Trophoblast cell (in vitro differentiated cells and primary cell): ENCODE measurements at regions not wholly inside any gene's neighbourhood (a gene's known extent, or its start where the extent isn't known, plus 50 kb on each side); places are given as distances from the start of the nearest gene placed in this dataset.

Source experiments
- DNase-seq, 2 donors: peaks; one replicate each; pipeline ENCODE4 v3.0.0-alpha.2; 2016
- H2AFZ ChIP-seq: 2 replicates; pipeline ENCODE4 v1.6.1; 2013; ENCODE audit warnings: low read length, moderate library complexity, mild to moderate bottlenecking; ENCODE audit not compliant: insufficient read depth, poor library complexity
- H2AK5ac ChIP-seq: 2 replicates; pipeline ENCODE4 v1.6.1; 2013; ENCODE audit warnings: mild to moderate bottlenecking, low read length
- H2BK120ac ChIP-seq: 2 replicates; pipeline ENCODE4 v1.6.1; 2013; ENCODE audit warnings: low read length, mild to moderate bottlenecking, moderate library complexity; ENCODE audit not compliant: insufficient read depth, poor library complexity
- H2BK12ac ChIP-seq: 2 replicates; pipeline ENCODE4 v1.6.1; 2013; ENCODE audit warnings: mild to moderate bottlenecking, low read length, moderate library complexity
- H2BK5ac ChIP-seq: 2 replicates; pipeline ENCODE4 v1.6.1; 2013; ENCODE audit warnings: low read length, low read depth, moderate library complexity, mild to moderate bottlenecking; ENCODE audit not compliant: poor library complexity
- H3K14ac ChIP-seq: 2 replicates; pipeline ENCODE4 v1.6.1; 2013; ENCODE audit warnings: mild to moderate bottlenecking, low read length
- H3K18ac ChIP-seq: 2 replicates; pipeline ENCODE4 v1.6.1; 2013; ENCODE audit warnings: mild to moderate bottlenecking, low read length
- H3K23ac ChIP-seq: 2 replicates; pipeline ENCODE4 v1.6.1; 2013; ENCODE audit warnings: low read length
- H3K27ac ChIP-seq: 2 replicates; pipeline ENCODE4 v1.5.1; 2013; ENCODE audit warnings: low read depth, mild to moderate bottlenecking, inconsistent platforms, low read length, moderate library complexity
- H3K27me3 ChIP-seq: 2 replicates; pipeline ENCODE4 v1.6.1; 2013; ENCODE audit warnings: inconsistent platforms, mild to moderate bottlenecking, low read length, moderate library complexity; ENCODE audit not compliant: insufficient read depth
- H3K36me3 ChIP-seq, 2 experiments: 1 replicate in 1 of 2; 2 replicates in 1 of 2; pipeline ENCODE4 v1.6.1; 2013; ENCODE audit warnings: low read length in 2 of 2, mild to moderate bottlenecking in 2 of 2, moderate library complexity in 1 of 2; ENCODE audit not compliant: insufficient read depth in 2 of 2, control insufficient read depth in 1 of 2
- H3K4ac ChIP-seq: 2 replicates; pipeline ENCODE4 v1.6.1; 2013; ENCODE audit warnings: low read depth, mild to moderate bottlenecking, low read length, moderate library complexity
- H3K4me1 ChIP-seq, 2 experiments: 1 replicate in 1 of 2; 2 replicates in 1 of 2; pipeline ENCODE4 v1.6.1; 2013; ENCODE audit warnings: low read length in 2 of 2, mild to moderate bottlenecking in 2 of 2, moderate library complexity in 1 of 2; ENCODE audit not compliant: insufficient read depth in 2 of 2, control insufficient read depth in 1 of 2
- H3K4me2 ChIP-seq: 2 replicates; pipeline ENCODE4 v1.6.1; 2013; ENCODE audit warnings: inconsistent platforms, mild to moderate bottlenecking, low read length, moderate library complexity
- H3K4me3 ChIP-seq: 2 replicates; pipeline ENCODE4 v1.5.1; 2013; ENCODE audit warnings: mild to moderate bottlenecking, low read depth, low read length, inconsistent platforms
- H3K79me1 ChIP-seq: one replicate; pipeline ENCODE4 v1.6.1; 2013; ENCODE audit warnings: low read length
- H3K79me2 ChIP-seq: 2 replicates; pipeline ENCODE4 v1.6.1; 2013; ENCODE audit warnings: low read length, mild to moderate bottlenecking; ENCODE audit not compliant: control insufficient read depth, insufficient read depth, poor library complexity
- H3K9ac ChIP-seq: 2 replicates; pipeline ENCODE4 v1.6.1; 2013; ENCODE audit warnings: mild to moderate bottlenecking, low read length
- H3K9me3 ChIP-seq: 2 replicates; pipeline ENCODE4 v1.6.1; 2013; ENCODE audit warnings: low read depth, mild to moderate bottlenecking, control low read depth, inconsistent platforms, low read length; ENCODE audit not compliant: insufficient read depth
- H4K12ac ChIP-seq: 2 replicates; pipeline ENCODE4 v1.6.1; 2013; ENCODE audit warnings: low read depth, mild to moderate bottlenecking, low read length, moderate library complexity
- H4K8ac ChIP-seq: 2 replicates; pipeline ENCODE4 v1.6.1; 2013; ENCODE audit warnings: low read depth, mild to moderate bottlenecking, low read length, moderate library complexity
- H4K91ac ChIP-seq: one replicate; pipeline ENCODE4 v1.6.1; 2013; ENCODE audit warnings: low read depth, mild to moderate bottlenecking, low read length, moderate library complexity
- WGBS: extraction: QIAGEN DNeasy Blood & Tissue Kit; methylation state at CpG from one replicate; pipeline ENCODE4 v1.1.7; 2013; ENCODE audit warnings: missing lambda C conversion rate; ENCODE audit not compliant: insufficient read length, insufficient coverage; ENCODE audit errors: extremely low coverage; 5-methylcytosine and 5-hydroxymethylcytosine counted together

DNA sequence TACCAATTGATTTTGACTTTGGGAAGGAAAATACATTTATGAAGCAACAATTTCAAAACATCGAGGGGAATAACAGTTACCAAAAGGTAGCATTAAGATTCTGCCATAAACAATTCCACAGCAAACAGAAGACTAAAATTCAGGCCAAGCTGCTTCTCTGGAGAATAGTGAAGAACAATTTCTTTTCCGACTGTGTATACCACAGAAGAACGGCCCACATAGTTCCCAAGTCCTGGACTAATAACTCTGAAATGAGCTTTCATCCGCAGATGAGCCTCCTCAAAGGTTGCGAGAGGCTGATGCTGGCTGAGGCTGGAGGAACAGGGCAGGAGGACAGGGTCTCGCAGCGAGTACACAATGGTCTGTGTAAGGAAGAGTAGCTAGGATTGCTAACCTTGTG is 278.9 kb upstream of the TCF4 start:
- Histone ChIP-seq H3K79me2 (no peaks in the 10 kb centered on the region), H4K91ac (no peak overlapping the region), H3K27me3 (no peaks in the 10 kb centered on the region), H2BK120ac (no peak overlapping the region), H3K4me2 (no peak overlapping the region), H3K23ac (no peak overlapping the region), H3K9ac (no peak overlapping the region), H4K8ac (no peak overlapping the region), H3K27ac (no peak overlapping the region), H3K36me3 (no peaks in the 10 kb centered on the region), H2AK5ac (no peak overlapping the region), H3K9me3 (no peaks in the 10 kb centered on the region), H3K4me3 (no peak overlapping the region), H2BK5ac (no peak overlapping the region), H3K4me1 (no peaks in the 10 kb centered on the region), H2BK12ac (no peak overlapping the region), H3K18ac (no peak overlapping the region), H4K12ac (no peak overlapping the region), H2AFZ (no peak overlapping the region), H3K4ac (no peak overlapping the region), H3K14ac (no peak overlapping the region), H3K79me1 (no peaks in the 10 kb centered on the region)
- DNase-seq, result no peak
- whole genome bisulfite sequencing, result no CpG with 5 or more reads among the region's 7 CpGs

DNA sequence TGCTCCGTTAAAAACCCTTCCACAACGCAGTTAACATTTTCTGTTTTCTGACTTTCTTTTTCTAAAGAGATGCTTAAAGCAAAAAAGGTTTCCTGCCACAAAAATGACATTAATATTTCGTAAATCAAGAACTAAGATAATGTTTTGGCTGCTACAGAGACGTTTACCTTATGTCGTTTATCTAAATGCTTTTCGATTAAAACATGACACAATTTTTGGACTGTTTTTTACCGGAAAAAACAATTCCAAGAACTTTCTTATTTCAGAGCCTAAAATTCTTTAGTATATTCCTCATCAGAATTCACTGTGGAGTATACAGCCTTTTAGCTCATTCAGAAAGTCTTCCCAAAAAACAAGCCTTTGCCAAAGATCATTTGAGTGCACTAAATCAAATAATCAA is 278.0 kb upstream of the TCF4 start:
- H2AK5ac ChIP-seq, result no peak overlapping the region
- no peak overlapping the region for H4K12ac ChIP-seq
- H3K23ac ChIP-seq, result no peak overlapping the region
- H3K4ac ChIP-seq, result no peak overlapping the region
- H3K4me1 ChIP-seq, result peaks cover 0 to 4% of the 10 kb centered on the region in 2 experiments
- H3K4me2 ChIP-seq, result no peak overlapping the region
- no peaks in the 10 kb centered on the region for H3K79me2 ChIP-seq
- no peak overlapping the region for H4K8ac ChIP-seq
- no peak for DNase-seq
- H3K18ac ChIP-seq, result no peak overlapping the region
- H3K79me1 ChIP-seq, result no peaks in the 10 kb centered on the region
- H2BK120ac ChIP-seq, result no peak overlapping the region
- no peak overlapping the region for H3K4me3 ChIP-seq
- H3K27me3 ChIP-seq, result no peaks in the 10 kb centered on the region
- H2BK5ac ChIP-seq, result no peak overlapping the region
- no peaks in the 10 kb centered on the region for H3K9me3 ChIP-seq
- H2BK12ac ChIP-seq, result no peak overlapping the region
- no peak overlapping the region for H3K27ac ChIP-seq
- no peak overlapping the region for H3K14ac ChIP-seq
- H4K91ac ChIP-seq, result no peak overlapping the region
- no peaks in the 10 kb centered on the region for H3K36me3 ChIP-seq
- no CpG with 5 or more reads among the region's 7 CpGs for WGBS
- H2AFZ ChIP-seq, result no peak overlapping the region
- no peak overlapping the region for H3K9ac ChIP-seq

DNA sequence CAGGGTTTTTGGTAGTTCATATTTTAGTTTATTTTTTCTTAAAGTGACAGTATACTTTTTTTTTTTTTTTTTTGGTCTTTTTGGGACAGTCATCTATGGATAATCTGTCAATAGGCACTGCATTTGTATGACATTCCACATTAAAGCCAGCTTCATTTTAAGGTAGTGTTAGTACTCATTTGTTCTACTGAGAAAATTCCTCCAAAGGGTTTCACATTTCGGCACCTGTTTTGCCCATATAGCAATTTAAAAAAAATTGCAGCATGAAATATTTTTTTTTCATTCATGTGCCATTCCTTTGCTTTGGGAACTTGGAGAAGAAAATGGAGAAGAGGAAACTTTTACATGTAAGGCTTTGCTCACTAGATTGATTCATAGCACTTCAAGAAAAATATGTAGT is 276.3 kb upstream of the TCF4 start:
- no peak for DNase-seq
- peaks cover 1% of the 10 kb centered on the region for H3K79me1 ChIP-seq
- H3K9ac ChIP-seq, result no peak overlapping the region
- no peak overlapping the region for H3K4me2 ChIP-seq
- no peaks in the 10 kb centered on the region for H3K9me3 ChIP-seq
- no peak overlapping the region for H3K23ac ChIP-seq
- H2BK5ac ChIP-seq, result no peak overlapping the region
- H3K27me3 ChIP-seq, result no peaks in the 10 kb centered on the region
- H2BK120ac ChIP-seq, result no peak overlapping the region
- H3K14ac ChIP-seq, result no peak overlapping the region
- H3K4me1 ChIP-seq, result peaks cover 0 to 4% of the 10 kb centered on the region in 2 experiments
- no peaks in the 10 kb centered on the region for H3K79me2 ChIP-seq
- no peak overlapping the region for H2AFZ ChIP-seq
- H3K4me3 ChIP-seq, result no peak overlapping the region
- no peak overlapping the region for H2BK12ac ChIP-seq
- H4K91ac ChIP-seq, result no peak overlapping the region
- H2AK5ac ChIP-seq, result no peak overlapping the region
- no CpG with 5 or more reads among the region's 1 CpG for WGBS
- H3K18ac ChIP-seq, result no peak overlapping the region
- no peaks in the 10 kb centered on the region for H3K36me3 ChIP-seq
- no peak overlapping the region for H4K12ac ChIP-seq
- no peak overlapping the region for H3K27ac ChIP-seq
- no peak overlapping the region for H3K4ac ChIP-seq
- no peak overlapping the region for H4K8ac ChIP-seq

DNA sequence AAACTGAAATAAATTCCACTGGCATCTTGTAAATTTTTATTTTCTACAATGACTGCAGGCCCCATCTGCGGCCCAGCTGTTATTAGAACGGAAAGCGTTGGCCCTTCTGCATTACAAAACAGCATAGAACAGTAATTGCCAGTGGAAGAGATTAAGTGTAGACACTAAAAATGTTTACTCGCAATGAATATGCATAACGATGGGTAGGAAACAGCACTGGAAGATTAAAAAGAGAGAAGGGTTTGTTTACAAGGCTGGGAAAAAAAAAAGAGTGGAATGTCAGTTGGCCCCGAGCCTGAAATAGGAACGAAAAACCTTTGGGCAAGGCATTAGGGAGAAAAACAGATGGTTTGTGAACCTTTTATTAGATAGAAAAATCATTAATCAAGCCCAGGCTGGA is 275.9 kb upstream of the TCF4 start:
- Histone ChIP-seq H2AFZ (no peak overlapping the region), H3K14ac (no peak overlapping the region), H4K8ac (no peak overlapping the region), H3K27ac (no peak overlapping the region), H3K36me3 (no peaks in the 10 kb centered on the region), H3K23ac (no peak overlapping the region), H3K9ac (no peak overlapping the region), H3K4me2 (no peak overlapping the region), H3K4me1 (peaks cover 0 to 4% of the 10 kb centered on the region in 2 experiments), H2AK5ac (no peak overlapping the region), H4K91ac (no peak overlapping the region), H3K4me3 (no peak overlapping the region), H3K79me2 (no peaks in the 10 kb centered on the region), H2BK120ac (no peak overlapping the region), H3K18ac (no peak overlapping the region), H3K79me1 (peaks cover 1% of the 10 kb centered on the region), H2BK5ac (no peak overlapping the region), H2BK12ac (no peak overlapping the region), H3K27me3 (no peaks in the 10 kb centered on the region), H3K9me3 (no peaks in the 10 kb centered on the region), H3K4ac (no peak overlapping the region), H4K12ac (no peak overlapping the region)
- WGBS, result no CpG with 5 or more reads among the region's 7 CpGs
- DNase-seq, result no peak
